ENCODE measurements at regions not wholly inside any gene's neighbourhood (a gene's known extent, or its start where the extent isn't known, plus 50 kb on each side); places are given as distances from the start of the nearest gene placed in this dataset.

- Mint-ChIP-seq H3K4me1 (ENCODE audit: low read depth) (no peaks in the 10 kb centered on the region), H3K27me3 (no peaks in the 10 kb centered on the region), H3K9me3 (no peaks in the 10 kb centered on the region), H3K27ac (no peak overlapping the region), H3K36me3 (ENCODE audit: low read depth) (no peaks in the 10 kb centered on the region), H3K4me3 (no peak overlapping the region)
Observed at GRCh38 chr11:29281271-29281777, 735.5 kb downstream of the KCNA4 start.

DNA sequence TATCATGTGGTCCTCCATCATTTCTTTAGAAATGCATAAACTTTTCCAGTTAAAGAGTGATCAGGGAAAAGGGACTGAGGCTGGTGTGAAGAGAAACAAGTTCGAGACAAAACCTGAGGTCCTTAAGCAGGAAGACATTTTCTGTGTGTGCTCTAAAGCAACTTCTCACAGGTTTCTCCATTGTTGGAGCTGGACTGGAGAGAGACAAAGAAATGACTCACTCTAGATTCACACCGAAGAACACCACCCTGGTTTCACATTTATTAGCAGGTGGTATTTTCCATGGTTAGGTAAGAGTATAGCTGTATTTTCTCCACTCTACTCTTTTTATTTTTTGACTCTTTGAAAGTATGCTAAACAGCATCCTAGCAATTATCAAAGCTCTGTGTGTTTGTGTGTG is 736.4 kb downstream of the KCNA4 start:
- Mint-ChIP-seq H3K4me1 (ENCODE audit: low read depth) (no peaks in the 10 kb centered on the region), H3K36me3 (ENCODE audit: low read depth) (no peaks in the 10 kb centered on the region), H3K27me3 (no peaks in the 10 kb centered on the region)

GRCh38 chr11:29279716-29280115 is 737.1 kb downstream of the KCNA4 start:
- Mint-ChIP-seq H3K27ac (no peak overlapping the region), H3K4me1 (ENCODE audit: low read depth) (no peaks in the 10 kb centered on the region), H3K27me3 (no peaks in the 10 kb centered on the region)

More for the DNA sequence above, 736.4 kb downstream of the KCNA4 start:
- H3K27ac Mint-ChIP-seq: no peak overlapping the region
- no peaks in the 10 kb centered on the region for H3K9me3 Mint-ChIP-seq
- no peak overlapping the region for H3K4me3 Mint-ChIP-seq

GRCh38 chr11:29272019-29272654 is 744.7 kb downstream of the KCNA4 start:
- H3K27ac Mint-ChIP-seq: no peak overlapping the region
- H3K4me1 Mint-ChIP-seq (ENCODE audit: low read depth): no peaks in the 10 kb centered on the region
- H3K9me3 Mint-ChIP-seq: no peaks in the 10 kb centered on the region
- no peaks in the 10 kb centered on the region for H3K27me3 Mint-ChIP-seq
- no peaks in the 10 kb centered on the region for H3K36me3 Mint-ChIP-seq (ENCODE audit: low read depth)
- no peak overlapping the region for H3K4me3 Mint-ChIP-seq

More at GRCh38 chr11:29279716-29280115, 737.1 kb downstream of the KCNA4 start:
- no peaks in the 10 kb centered on the region for H3K9me3 Mint-ChIP-seq
- no peaks in the 10 kb centered on the region for H3K36me3 Mint-ChIP-seq (ENCODE audit: low read depth)
- no peak overlapping the region for H3K4me3 Mint-ChIP-seq

- H3K36me3 Mint-ChIP-seq (ENCODE audit: low read depth): no peaks in the 10 kb centered on the region
- no peaks in the 10 kb centered on the region for H3K27me3 Mint-ChIP-seq
- H3K4me1 Mint-ChIP-seq (ENCODE audit: low read depth): no peaks in the 10 kb centered on the region
- H3K9me3 Mint-ChIP-seq: no peaks in the 10 kb centered on the region
- H3K27ac Mint-ChIP-seq: no peak overlapping the region
- H3K4me3 Mint-ChIP-seq: no peak overlapping the region
Observed at GRCh38 chr11:29271616-29272015, 745.2 kb downstream of the KCNA4 start.

DNA sequence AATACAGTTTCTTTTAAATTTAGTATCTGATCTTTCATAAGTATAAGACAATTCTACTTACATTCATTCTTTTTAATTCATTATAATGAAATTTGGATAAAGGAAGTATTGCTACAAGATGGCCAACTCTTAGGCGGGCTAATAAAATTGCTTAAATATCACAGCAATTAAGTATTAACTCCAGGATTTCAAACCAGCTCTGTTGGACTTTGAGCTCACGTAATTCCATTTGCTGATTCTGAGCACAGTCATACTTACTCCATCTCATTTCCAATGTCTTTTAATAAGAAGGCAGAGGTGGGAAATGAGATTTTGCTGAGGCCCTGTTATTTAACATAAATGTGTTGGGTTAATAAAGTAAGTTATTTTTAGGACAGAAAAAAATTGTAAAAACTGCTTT is 748.1 kb downstream of the KCNA4 start:
- no peaks in the 10 kb centered on the region for H3K27me3 Mint-ChIP-seq
- H3K4me3 Mint-ChIP-seq: no peak overlapping the region
- no peaks in the 10 kb centered on the region for H3K36me3 Mint-ChIP-seq (ENCODE audit: low read depth)
- H3K9me3 Mint-ChIP-seq: peaks cover 2% of the 10 kb centered on the region
- H3K27ac Mint-ChIP-seq: no peak overlapping the region
- no peaks in the 10 kb centered on the region for H3K4me1 Mint-ChIP-seq (ENCODE audit: low read depth)

DNA sequence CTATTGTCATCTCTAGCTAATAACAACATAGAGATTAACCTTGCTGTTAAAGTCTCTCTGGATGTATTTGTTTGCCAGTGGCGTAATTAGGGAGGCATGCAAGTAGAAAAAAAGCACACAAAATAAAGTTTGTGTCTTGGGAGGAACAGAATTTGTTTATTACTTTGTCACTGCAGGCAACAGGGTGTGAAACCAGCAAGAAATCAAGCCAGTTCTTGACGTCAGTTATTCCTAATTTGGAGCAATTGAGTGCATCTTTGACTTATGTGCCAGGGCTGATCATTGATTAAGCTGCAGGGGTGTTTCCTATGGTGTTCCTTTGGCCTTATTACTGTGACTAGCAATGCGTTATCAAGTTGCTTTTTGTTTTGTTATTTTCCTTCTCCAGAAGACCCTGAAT is 751.0 kb downstream of the KCNA4 start:
- Mint-ChIP-seq H3K4me1 (ENCODE audit: low read depth) (no peaks in the 10 kb centered on the region), H3K9me3 (peaks cover 4% of the 10 kb centered on the region), H3K27ac (no peak overlapping the region), H3K4me3 (no peak overlapping the region), H3K36me3 (ENCODE audit: low read depth) (no peaks in the 10 kb centered on the region), H3K27me3 (no peaks in the 10 kb centered on the region)

DNA sequence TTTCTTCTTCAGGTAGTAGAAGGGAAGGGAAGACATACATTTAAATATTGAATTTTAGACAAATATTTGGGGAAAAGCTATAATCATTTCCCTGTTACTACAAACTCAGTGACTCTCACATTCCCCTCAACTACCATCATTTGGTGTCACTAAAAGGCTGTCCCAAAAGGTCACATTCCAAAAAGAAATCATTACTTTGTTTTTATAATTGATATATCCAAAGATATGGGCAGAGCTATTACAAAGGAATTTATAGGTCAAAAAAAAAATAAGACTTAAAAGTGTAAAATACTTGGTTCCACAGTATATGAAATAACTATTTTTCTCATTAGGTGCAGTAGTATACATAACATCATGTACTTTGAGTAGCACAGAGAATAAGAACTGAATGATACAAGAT is 751.4 kb downstream of the KCNA4 start:
- Mint-ChIP-seq H3K4me1 (ENCODE audit: low read depth) (no peaks in the 10 kb centered on the region), H3K27me3 (no peaks in the 10 kb centered on the region), H3K27ac (no peak overlapping the region), H3K36me3 (ENCODE audit: low read depth) (no peaks in the 10 kb centered on the region), H3K9me3 (peaks cover 4% of the 10 kb centered on the region), H3K4me3 (no peak overlapping the region)

- H3K4me3 Mint-ChIP-seq: no peak overlapping the region
- H3K4me1 Mint-ChIP-seq (ENCODE audit: low read depth): no peaks in the 10 kb centered on the region
- H3K27me3 Mint-ChIP-seq: no peaks in the 10 kb centered on the region
- H3K9me3 Mint-ChIP-seq: peaks cover 9% of the 10 kb centered on the region
- no peaks in the 10 kb centered on the region for H3K36me3 Mint-ChIP-seq (ENCODE audit: low read depth)
- no peak overlapping the region for H3K27ac Mint-ChIP-seq
Observed at GRCh38 chr11:29263971-29264682, 752.7 kb downstream of the KCNA4 start.

GRCh38 chr11:29261831-29262230 is 755.0 kb downstream of the KCNA4 start:
- H3K36me3 Mint-ChIP-seq (ENCODE audit: low read depth): no peaks in the 10 kb centered on the region
- no peaks in the 10 kb centered on the region for H3K27me3 Mint-ChIP-seq
- no peak overlapping the region for H3K4me3 Mint-ChIP-seq
- peaks cover 15% of the 10 kb centered on the region for H3K9me3 Mint-ChIP-seq
- no peaks in the 10 kb centered on the region for H3K4me1 Mint-ChIP-seq (ENCODE audit: low read depth)
- H3K27ac Mint-ChIP-seq: no peak overlapping the region

- H3K4me1 Mint-ChIP-seq (ENCODE audit: low read depth): no peaks in the 10 kb centered on the region
- H3K36me3 Mint-ChIP-seq (ENCODE audit: low read depth): no peaks in the 10 kb centered on the region
- H3K9me3 Mint-ChIP-seq: peaks cover 15% of the 10 kb centered on the region
- no peak overlapping the region for H3K27ac Mint-ChIP-seq
- no peak overlapping the region for H3K4me3 Mint-ChIP-seq
- H3K27me3 Mint-ChIP-seq: no peaks in the 10 kb centered on the region
Observed at GRCh38 chr11:29260939-29261705, 755.7 kb downstream of the KCNA4 start.

DNA sequence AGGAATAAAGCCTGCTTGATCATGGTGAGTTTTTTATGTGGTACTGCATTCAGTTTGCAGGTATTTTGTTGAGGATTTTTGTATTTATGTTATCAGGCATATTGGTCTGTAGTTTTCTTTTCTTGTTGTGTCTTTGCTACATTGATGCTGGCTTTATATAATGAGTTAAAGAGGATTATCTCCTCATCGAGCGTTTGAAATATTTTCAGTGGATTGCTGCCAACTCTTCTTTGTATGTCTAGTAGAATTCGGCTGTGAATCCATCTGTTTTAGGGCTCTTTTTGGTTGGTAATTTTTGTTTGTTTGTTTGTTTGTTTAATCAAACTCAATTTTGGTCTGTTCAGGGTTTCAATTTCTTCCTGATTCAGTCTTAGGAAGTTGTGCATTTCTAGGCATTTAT is 758.4 kb downstream of the KCNA4 start:
- Mint-ChIP-seq H3K27me3 (no peaks in the 10 kb centered on the region), H3K27ac (no peak overlapping the region), H3K36me3 (ENCODE audit: low read depth) (no peaks in the 10 kb centered on the region), H3K9me3 (peaks cover 10% of the 10 kb centered on the region), H3K4me3 (no peak overlapping the region), H3K4me1 (ENCODE audit: low read depth) (no peaks in the 10 kb centered on the region)

DNA sequence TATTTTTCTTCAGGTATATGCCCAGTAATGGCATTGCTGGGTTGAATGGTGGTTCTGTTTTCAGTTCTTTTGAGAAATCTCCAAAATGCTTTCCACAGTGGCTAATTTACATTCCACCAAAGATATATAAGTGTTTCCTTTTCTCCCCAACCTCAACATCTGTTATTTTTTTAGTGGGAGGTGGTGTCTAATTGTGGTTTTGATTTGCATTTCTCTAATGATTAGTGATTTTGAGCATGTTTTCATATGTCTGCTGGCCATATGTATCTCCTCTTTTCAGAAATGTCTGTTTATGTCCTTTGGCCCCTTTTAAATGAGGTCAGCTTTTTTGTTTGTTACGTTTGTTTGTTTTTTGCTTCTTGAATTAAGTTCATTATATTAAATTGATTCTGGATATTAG is 760.2 kb downstream of the KCNA4 start:
- Mint-ChIP-seq H3K36me3 (ENCODE audit: low read depth) (no peaks in the 10 kb centered on the region), H3K27me3 (no peaks in the 10 kb centered on the region), H3K27ac (no peak overlapping the region), H3K4me1 (ENCODE audit: low read depth) (no peaks in the 10 kb centered on the region), H3K9me3 (peaks cover 10% of the 10 kb centered on the region), H3K4me3 (no peak overlapping the region)

DNA sequence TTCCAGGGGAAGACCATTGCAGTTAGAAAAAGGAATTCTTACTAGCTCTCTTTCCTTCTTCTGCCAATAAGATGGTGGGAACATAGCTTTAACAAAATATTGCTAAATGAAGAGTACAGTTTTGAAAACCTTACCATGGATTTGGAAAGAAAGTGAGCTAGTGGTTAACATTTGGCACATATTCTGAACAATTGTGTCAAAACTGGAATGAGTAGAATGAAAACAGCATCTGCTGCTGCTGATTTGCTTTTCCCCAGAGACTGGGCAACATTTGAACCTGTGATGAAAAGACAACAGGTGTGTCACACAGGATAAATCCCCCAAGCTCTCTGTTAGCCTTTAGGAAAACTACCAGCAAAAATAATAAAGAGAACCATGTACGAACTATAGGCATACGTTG is 761.4 kb downstream of the KCNA4 start:
- Mint-ChIP-seq H3K9me3 (peaks cover 10% of the 10 kb centered on the region), H3K4me1 (ENCODE audit: low read depth) (no peaks in the 10 kb centered on the region), H3K36me3 (ENCODE audit: low read depth) (no peaks in the 10 kb centered on the region), H3K27me3 (no peaks in the 10 kb centered on the region), H3K4me3 (no peak overlapping the region), H3K27ac (no peak overlapping the region)

GRCh38 chr11:29251738-29252137 is 765.1 kb downstream of the KCNA4 start:
- Mint-ChIP-seq H3K36me3 (ENCODE audit: low read depth) (no peaks in the 10 kb centered on the region), H3K4me1 (ENCODE audit: low read depth) (no peaks in the 10 kb centered on the region), H3K27me3 (no peaks in the 10 kb centered on the region), H3K9me3 (peaks cover 10% of the 10 kb centered on the region), H3K4me3 (no peak overlapping the region), H3K27ac (no peak overlapping the region)

Measured in stimulated activated naive CD8-positive, alpha-beta T cell treated with anti-CD3 and anti-CD28 coated beads, Interleukin-15, Interleukin-2, amounts not matched to agents 100 ng/mL and 50 ng/mL, for 24 hours (primary cell).